CD14-positive monocyte (primary cell): ENCODE measurements at regions not wholly inside any gene's neighbourhood (a gene's known extent, or its start where the extent isn't known, plus 50 kb on each side); places are given as distances from the start of the nearest gene placed in this dataset.

Experiments used
- DNase-seq, 3 donors: peaks; one replicate each; pipeline ENCODE4 v3.0.0-alpha.2; 2011 to 2022
- H2AFZ ChIP-seq: 2 replicates; pipeline ENCODE4 v1.6.0; 2012; ENCODE audit warnings: mild to moderate bottlenecking, low read depth, low read length, inconsistent platforms; ENCODE audit not compliant: insufficient read depth, poor library complexity, severe bottlenecking
- H3K27ac ChIP-seq, 2 donors: 1 replicate in 1 of 2; 2 replicates in 1 of 2; pipeline ENCODE4 v1.5.1; 2012 to 2013; ENCODE audit warnings: low read length in 2 of 2, control low read depth in 1 of 2, inconsistent platforms in 1 of 2, low read depth in 1 of 2, mild to moderate bottlenecking in 1 of 2
- H3K27me3 ChIP-seq, 2 donors: one replicate each; pipeline versions ENCODE4 v1.6.0 to v1.6.1; 2011 to 2013; ENCODE audit warnings: low read length in 2 of 2; ENCODE audit not compliant: control insufficient read depth in 2 of 2, insufficient read depth in 2 of 2
- H3K36me3 ChIP-seq, 2 donors: replicated peaks in 1 of 2; 1 replicate in 1 of 2; 2 replicates in 1 of 2; pipeline versions ENCODE4 v1.5.1 to v1.6.1; 2012 to 2013; ENCODE audit warnings: low read length in 2 of 2, control low read depth in 1 of 2, inconsistent platforms in 1 of 2, mild to moderate bottlenecking in 1 of 2; ENCODE audit not compliant: insufficient read depth in 2 of 2, control insufficient read depth in 1 of 2
- H3K4me1 ChIP-seq, 2 donors: 1 replicate in 1 of 2; 2 replicates in 1 of 2; pipeline versions ENCODE4 v1.5.1 to v1.6.1; 2012 to 2013; ENCODE audit warnings: low read length in 2 of 2, control low read depth in 1 of 2, inconsistent platforms in 1 of 2, mild to moderate bottlenecking in 1 of 2, moderate library complexity in 1 of 2; ENCODE audit not compliant: insufficient read depth in 2 of 2, control insufficient read depth in 1 of 2
- H3K4me2 ChIP-seq: replicated peaks from 2 replicates; pipeline ENCODE3; 2012; ENCODE audit warnings: low read length, moderate library complexity, mild to moderate bottlenecking; ENCODE audit not compliant: poor library complexity, severe bottlenecking; ENCODE audit errors: extremely low read depth
- H3K4me3 ChIP-seq, 3 experiments: fragments of 200-600 bp in 1 of 3; sonication (generic) in 1 of 3; replicated peaks in 1 of 3; 1 replicate in 2 of 3; 2 replicates in 1 of 3; pipeline ENCODE4 v1.5.1; 2011 to 2013; ENCODE audit warnings: low read length in 3 of 3, mild to moderate bottlenecking in 3 of 3, control low read depth in 2 of 3, low read depth in 2 of 3, inconsistent platforms in 1 of 3, moderate library complexity in 1 of 3
- H3K79me2 ChIP-seq: 2 replicates; pipeline ENCODE4 v1.6.0; 2012; ENCODE audit warnings: mild to moderate bottlenecking, control low read depth, inconsistent platforms, low read length, moderate library complexity; ENCODE audit not compliant: insufficient read depth
- H3K9ac ChIP-seq: 2 replicates; pipeline ENCODE4 v1.6.0; 2017; ENCODE audit warnings: low read length, mild to moderate bottlenecking; ENCODE audit not compliant: insufficient read depth, poor library complexity, severe bottlenecking
- H3K9me3 ChIP-seq, 2 donors: replicated peaks in 1 of 2; 1 replicate in 1 of 2; 2 replicates in 1 of 2; pipeline versions ENCODE4 v1.5.1 to v1.6.1; 2012 to 2013; ENCODE audit warnings: low read length in 2 of 2, control low read depth in 1 of 2; ENCODE audit not compliant: control insufficient read depth in 1 of 2, insufficient read depth in 1 of 2
- H4K20me1 ChIP-seq: 2 replicates; pipeline ENCODE4 v1.6.0; 2012; ENCODE audit warnings: mild to moderate bottlenecking, low read length, control low read depth, moderate library complexity; ENCODE audit not compliant: insufficient read depth
- H3K27ac Mint-ChIP-seq, 7 donors: one replicate each; pipeline ENCODE4 v1.8.0; 2020; ENCODE audit warnings: mild to moderate bottlenecking in 7 of 7, mixed read lengths in 7 of 7, moderate library complexity in 6 of 7, inconsistent platforms in 2 of 7
- H3K27me3 Mint-ChIP-seq, 3 donors: one replicate each; pipeline ENCODE4 v1.8.0; 2021 to 2022; ENCODE audit warnings: low read depth in 3 of 3, mild to moderate bottlenecking in 3 of 3, mixed read lengths in 3 of 3, moderate library complexity in 3 of 3, inconsistent platforms in 1 of 3
- H3K36me3 Mint-ChIP-seq, 2 donors: one replicate each; pipeline ENCODE4 v1.8.0; 2020; ENCODE audit warnings: mixed read lengths in 2 of 2, inconsistent platforms in 1 of 2, mild to moderate bottlenecking in 1 of 2
- H3K4me1 Mint-ChIP-seq: one replicate; pipeline ENCODE4 v1.8.0; 2020; ENCODE audit warnings: mild to moderate bottlenecking, mixed read lengths
- H3K4me3 Mint-ChIP-seq, 2 donors: one replicate each; pipeline ENCODE4 v1.8.0; 2020; ENCODE audit warnings: mild to moderate bottlenecking in 2 of 2, mixed read lengths in 2 of 2, moderate library complexity in 1 of 2
- H3K9me3 Mint-ChIP-seq, 7 donors: one replicate each; pipeline ENCODE4 v1.8.0; 2020 to 2022; ENCODE audit warnings: mixed read lengths in 7 of 7, mild to moderate bottlenecking in 6 of 7, moderate library complexity in 6 of 7, inconsistent platforms in 2 of 7
- CTCF ChIP-seq: fragments of 200-600 bp; IDR thresholded peaks from one replicate; pipeline ENCODE4 v1.8.0; 2022; ENCODE audit warnings: antibody characterized with exemption, mild to moderate bottlenecking
- WGBS: methylation state at CpG from one replicate; pipeline ENCODE4 v1.1.5; 2013; ENCODE audit warnings: missing lambda C conversion rate; ENCODE audit not compliant: insufficient coverage; 5-methylcytosine and 5-hydroxymethylcytosine counted together
- intact Hi-C, 2 donors: fragments of 100-400 bp; cut with micrococcal nuclease; formaldehyde crosslinking; loops; one replicate each; pipeline versions ENCODE4 v1.15.0 to v1.15.1; 2023

GRCh38 chr1:187549540-187549939 lies 720.8 kb downstream of the PLA2G4A start:
- Histone ChIP-seq H3K4me1 (no peaks in the 10 kb centered on the region), H3K79me2 (no peaks in the 10 kb centered on the region), H3K27me3 (no peaks in the 10 kb centered on the region), H3K4me3 (no peak overlapping the region), H3K36me3 (no peaks in the 10 kb centered on the region), H2AFZ (no peak overlapping the region), H3K27ac (no peak overlapping the region), H4K20me1 (no peaks in the 10 kb centered on the region), H3K9me3 (peaks cover 19 to 23% of the 10 kb centered on the region in 2 donors), H3K9ac (no peak overlapping the region), H3K4me2 (no peak overlapping the region)
- no peak for DNase-seq
- no peak overlapping the region for H3K27ac Mint-ChIP-seq
- peaks cover 9 to 24% (median 13%) of the 10 kb centered on the region in 7 donors for H3K9me3 Mint-ChIP-seq
- H3K4me1 Mint-ChIP-seq = no peaks in the 10 kb centered on the region
- H3K4me3 Mint-ChIP-seq = no peak overlapping the region
- 100% methylated on average over 1 of the region's 3 CpGs for WGBS
- H3K27me3 Mint-ChIP-seq = no peaks in the 10 kb centered on the region
- TF ChIP-seq CTCF = no peak
- H3K36me3 Mint-ChIP-seq = no peaks in the 10 kb centered on the region
- intact Hi-C loops = no loop called here

GRCh38 chr1:187551061-187551460 lies 722.3 kb downstream of the PLA2G4A start:
- no peak for TF ChIP-seq CTCF
- Mint-ChIP-seq H3K27ac (no peak overlapping the region), H3K4me3 (no peak overlapping the region), H3K36me3 (no peaks in the 10 kb centered on the region), H3K9me3 (peaks cover 7 to 22% (median 14%) of the 10 kb centered on the region in 7 donors), H3K4me1 (no peaks in the 10 kb centered on the region), H3K27me3 (no peaks in the 10 kb centered on the region)
- Histone ChIP-seq H4K20me1 (no peaks in the 10 kb centered on the region), H3K4me1 (no peaks in the 10 kb centered on the region), H3K9ac (no peak overlapping the region), H2AFZ (no peak overlapping the region), H3K9me3 (peaks cover 19 to 23% of the 10 kb centered on the region in 2 donors), H3K4me3 (no peak overlapping the region), H3K27me3 (no peaks in the 10 kb centered on the region), H3K4me2 (no peak overlapping the region), H3K27ac (no peak overlapping the region), H3K36me3 (no peaks in the 10 kb centered on the region), H3K79me2 (no peaks in the 10 kb centered on the region)
- WGBS = 94% methylated on average over 11 of the region's 20 CpGs
- intact Hi-C loops = no loop called here
- DNase-seq = no peak
